OCI-LY7 (cell line): ENCODE measurements at regions not wholly inside any gene's neighbourhood (a gene's known extent, or its start where the extent isn't known, plus 50 kb on each side); places are given as distances from the start of the nearest gene placed in this dataset.

Experiments
- EZH2phosphoT487 ChIP-seq: fragments of 200-600 bp; sonication (generic); IDR thresholded peaks from 2 replicates; pipeline ENCODE4 v1.6.1; 2018; ENCODE audit warnings: low read depth, borderline replicate concordance, mild to moderate bottlenecking, mixed run types, antibody characterized with exemption, low read length, moderate library complexity, mixed read lengths
- TF ChIP-seq, protein P1 (sequence below): fragments of 200-600 bp; sonication (generic); conservative IDR thresholded peaks from 2 replicates; pipeline ENCODE4 v1.5.1; 2014; ENCODE audit warnings: mild to moderate bottlenecking, antibody characterized with exemption, low read length, moderate library complexity, mixed read lengths

DNA sequence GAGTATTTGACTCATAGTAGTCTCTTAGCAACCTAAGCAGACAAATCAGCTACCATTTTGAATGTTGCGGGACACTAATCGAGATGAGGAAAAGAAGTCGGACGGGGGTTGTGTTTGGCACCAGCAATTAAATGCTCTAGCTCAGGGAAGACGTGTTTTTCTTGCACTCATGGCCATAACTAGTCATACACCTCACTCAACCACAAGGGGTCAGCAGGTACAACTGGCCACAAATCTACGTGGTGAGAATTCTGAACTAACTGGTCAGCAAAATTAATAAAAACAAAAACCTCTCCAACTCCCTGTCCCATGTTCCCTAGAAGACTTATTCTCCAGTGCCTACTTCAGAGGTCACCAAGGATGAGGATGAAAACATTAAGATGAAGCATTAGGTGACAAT, 1467.8 kb downstream of the DPP10 start:
- TF ChIP-seq, protein P1, sequence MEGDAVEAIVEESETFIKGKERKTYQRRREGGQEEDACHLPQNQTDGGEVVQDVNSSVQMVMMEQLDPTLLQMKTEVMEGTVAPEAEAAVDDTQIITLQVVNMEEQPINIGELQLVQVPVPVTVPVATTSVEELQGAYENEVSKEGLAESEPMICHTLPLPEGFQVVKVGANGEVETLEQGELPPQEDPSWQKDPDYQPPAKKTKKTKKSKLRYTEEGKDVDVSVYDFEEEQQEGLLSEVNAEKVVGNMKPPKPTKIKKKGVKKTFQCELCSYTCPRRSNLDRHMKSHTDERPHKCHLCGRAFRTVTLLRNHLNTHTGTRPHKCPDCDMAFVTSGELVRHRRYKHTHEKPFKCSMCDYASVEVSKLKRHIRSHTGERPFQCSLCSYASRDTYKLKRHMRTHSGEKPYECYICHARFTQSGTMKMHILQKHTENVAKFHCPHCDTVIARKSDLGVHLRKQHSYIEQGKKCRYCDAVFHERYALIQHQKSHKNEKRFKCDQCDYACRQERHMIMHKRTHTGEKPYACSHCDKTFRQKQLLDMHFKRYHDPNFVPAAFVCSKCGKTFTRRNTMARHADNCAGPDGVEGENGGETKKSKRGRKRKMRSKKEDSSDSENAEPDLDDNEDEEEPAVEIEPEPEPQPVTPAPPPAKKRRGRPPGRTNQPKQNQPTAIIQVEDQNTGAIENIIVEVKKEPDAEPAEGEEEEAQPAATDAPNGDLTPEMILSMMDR = no peak; the same call in 1 of the 2 replicates
- TF ChIP-seq EZH2phosphoT487 = no peak
